Epidermal melanocyte (primary cell): ENCODE measurements at regions not wholly inside any gene's neighbourhood (a gene's known extent, or its start where the extent isn't known, plus 50 kb on each side); places are given as distances from the start of the nearest gene placed in this dataset.

Experiments
- DNase-seq: peaks from one replicate; pipeline ENCODE4 v3.0.0; 2011; ENCODE audit warnings: low spot score; ENCODE audit not compliant: insufficient read length

DNA sequence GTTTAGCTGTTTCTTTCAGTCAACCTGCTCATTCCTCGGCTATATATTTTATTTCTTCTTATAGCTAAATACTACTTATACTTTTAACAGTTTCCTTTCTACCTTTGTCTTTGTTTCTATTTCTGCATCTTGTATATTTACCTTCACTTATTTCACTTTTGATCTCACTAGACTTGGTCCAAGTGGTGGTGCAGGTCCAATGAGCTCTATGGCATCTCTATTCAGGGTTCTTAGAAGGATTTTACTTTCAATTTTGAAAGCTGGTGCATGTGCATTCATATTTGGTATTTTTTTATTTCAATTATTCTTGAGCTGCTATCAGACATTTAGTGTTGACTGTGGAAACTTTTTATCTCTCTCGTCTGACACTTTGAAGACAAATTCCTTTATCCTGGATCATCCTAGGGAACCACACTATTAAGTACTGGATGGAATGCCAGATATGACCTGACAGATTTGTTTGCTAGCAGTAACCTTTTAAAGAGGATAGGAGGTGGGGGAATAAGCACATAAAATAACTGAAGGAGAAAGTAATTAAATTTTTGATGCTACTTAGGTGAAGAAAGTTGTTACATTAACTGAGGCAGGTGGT lies 123.1 kb upstream of the PJA2 start:
- no peak for DNase-seq

DNA sequence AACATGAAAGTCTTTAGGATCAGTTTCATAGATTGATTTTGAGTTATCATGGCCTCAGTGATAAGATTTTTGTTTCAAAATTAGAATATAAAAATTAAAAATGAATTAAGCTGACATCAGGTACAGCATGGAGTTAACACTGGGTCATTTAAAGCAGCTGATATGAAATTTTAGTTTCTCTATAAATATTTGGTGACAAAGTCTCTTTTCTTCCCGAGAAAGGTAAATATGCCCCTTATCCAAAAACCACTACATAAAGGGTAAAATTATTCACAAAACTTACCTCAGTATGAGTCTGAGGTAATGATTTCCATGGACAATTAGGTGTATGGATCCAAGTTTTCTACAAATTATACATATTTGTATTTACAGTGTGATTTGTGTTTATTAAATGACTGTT lies 121.5 kb upstream of the PJA2 start:
- no peak for DNase-seq

DNA sequence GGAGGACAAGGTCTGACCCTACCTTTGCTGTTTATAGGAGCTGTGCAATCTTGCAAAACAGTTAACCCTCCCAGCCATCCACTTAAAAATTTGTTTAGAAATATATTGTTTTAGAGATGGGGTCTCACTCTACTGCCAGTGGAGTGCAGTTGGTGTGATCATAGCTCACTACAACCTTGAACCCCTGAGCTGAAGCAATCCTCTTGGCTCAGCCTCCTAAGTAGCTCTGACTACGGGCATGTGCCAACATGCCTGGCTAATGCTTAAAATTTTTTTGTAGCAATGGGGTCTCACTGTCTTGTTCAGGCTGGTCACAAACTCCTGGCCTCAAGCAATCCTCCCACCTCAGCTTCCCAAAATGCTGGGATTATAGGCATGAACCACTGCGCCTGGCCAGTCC lies 120.2 kb upstream of the PJA2 start:
- DNase-seq: no peak

DNA sequence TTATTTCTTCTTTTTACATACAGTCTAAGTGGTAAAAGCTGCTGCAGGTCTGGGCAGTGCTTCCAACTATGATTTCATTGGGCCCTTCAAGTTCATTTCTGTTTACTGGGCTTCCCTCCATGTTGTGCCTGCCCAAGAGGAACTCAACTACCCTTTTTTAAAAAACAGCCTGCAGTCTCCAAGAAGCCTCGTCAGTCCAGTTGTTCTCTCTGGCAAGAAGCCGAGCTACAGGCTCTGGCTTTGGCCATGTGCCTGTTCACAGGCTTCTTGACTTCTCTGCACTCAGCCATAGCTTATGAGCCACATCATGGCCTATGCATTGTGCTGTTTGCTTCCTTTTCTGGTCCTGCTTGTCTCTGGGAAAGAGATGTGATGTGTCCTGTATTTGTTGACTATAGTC lies 119.7 kb upstream of the PJA2 start:
- DNase-seq: no peak

DNA sequence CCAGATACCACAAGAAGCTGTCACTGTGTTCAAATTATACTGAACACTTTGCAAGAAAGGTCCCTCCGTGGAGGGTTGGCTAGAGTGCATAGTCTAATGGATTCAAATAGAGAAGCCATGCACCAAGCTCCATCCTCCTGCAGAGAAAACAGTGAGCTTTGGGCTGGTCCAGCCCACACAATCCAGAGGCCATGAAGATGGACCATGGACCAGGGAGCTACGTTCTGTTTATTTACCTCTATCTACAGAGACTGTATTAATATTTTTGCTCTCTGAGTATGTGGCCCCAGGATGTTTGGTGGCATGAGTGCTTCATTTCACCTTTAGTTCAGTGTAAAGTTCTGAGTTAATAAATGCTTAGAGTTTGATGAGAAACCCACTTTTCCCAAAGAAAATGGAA lies 114.8 kb upstream of the PJA2 start:
- DNase-seq: no peak

DNA sequence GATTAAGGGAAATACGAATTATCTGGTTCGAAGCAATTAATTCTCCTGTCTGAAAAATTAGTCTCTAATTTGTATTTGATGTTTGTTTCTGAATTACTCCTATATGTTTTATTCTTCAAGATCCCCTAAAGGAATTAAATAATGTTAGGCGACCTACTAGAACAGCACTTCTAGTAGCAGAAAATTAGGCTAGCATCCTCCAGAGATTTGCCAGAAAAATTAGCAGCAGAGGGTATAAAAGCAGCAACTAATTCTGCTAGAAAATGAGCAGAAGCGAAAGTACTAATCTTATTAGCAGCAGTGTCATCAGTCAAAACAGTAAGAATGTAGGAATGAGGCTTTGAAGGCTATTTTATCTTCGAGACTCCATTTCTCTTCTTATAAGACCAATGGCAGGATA lies 114.3 kb upstream of the PJA2 start:
- DNase-seq: no peak

DNA sequence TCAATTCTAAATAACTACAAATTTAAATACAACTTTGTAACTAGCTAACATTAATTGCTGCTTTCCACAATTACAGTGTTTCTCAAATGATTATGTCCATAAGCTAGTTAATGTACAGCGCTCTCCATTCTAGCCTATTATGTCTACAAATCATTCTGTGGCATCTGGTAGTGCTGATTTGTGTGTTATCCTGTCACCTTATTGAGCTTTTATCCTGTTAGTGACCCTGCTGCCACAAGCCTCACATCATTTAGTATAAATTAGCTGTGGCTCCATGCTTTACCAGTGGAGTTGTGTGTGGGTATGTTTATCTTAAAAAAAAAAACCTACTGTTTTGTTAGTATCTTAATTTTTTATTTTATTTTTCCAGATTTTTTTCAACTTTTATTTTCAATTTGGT lies 112.6 kb upstream of the PJA2 start:
- DNase-seq: no peak

DNA sequence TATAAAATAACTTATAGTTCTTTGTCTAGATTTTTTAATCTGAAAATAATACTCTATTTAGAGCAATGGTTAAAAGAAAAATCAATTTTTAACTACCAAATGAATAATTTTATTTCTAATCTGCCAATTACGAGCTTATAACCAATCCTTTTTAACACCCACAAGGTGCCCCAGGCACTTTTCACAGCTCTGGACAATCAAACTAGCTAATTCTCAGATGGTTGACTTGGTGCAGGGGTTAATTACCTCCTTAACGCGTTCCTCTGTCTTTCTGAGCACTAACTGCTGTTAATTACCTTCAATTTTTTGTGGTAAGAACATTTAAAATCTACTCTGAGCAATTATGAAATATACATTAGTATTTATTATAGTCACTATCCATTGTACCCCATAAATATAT lies 109.6 kb upstream of the PJA2 start:
- DNase-seq: no peak

DNA sequence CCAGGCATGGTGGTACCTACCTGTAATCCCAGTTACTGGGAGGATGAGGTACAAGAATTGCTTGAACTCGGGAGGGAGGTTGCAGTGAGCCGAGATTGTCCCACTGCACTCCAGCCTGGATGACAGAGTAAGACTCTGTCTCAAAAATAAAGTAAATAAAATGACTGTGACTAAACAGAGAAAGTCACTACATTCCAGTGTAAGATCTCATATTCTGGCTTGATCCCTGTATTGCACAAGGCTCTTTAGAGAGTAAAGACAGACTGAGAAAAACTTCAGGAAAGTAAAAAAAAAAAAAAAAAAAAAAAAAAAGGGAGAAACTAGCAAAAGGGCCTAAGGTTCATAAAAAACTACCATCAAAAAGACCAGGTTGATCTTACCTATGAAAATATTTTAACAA lies 106.6 kb upstream of the PJA2 start:
- no peak for DNase-seq

DNA sequence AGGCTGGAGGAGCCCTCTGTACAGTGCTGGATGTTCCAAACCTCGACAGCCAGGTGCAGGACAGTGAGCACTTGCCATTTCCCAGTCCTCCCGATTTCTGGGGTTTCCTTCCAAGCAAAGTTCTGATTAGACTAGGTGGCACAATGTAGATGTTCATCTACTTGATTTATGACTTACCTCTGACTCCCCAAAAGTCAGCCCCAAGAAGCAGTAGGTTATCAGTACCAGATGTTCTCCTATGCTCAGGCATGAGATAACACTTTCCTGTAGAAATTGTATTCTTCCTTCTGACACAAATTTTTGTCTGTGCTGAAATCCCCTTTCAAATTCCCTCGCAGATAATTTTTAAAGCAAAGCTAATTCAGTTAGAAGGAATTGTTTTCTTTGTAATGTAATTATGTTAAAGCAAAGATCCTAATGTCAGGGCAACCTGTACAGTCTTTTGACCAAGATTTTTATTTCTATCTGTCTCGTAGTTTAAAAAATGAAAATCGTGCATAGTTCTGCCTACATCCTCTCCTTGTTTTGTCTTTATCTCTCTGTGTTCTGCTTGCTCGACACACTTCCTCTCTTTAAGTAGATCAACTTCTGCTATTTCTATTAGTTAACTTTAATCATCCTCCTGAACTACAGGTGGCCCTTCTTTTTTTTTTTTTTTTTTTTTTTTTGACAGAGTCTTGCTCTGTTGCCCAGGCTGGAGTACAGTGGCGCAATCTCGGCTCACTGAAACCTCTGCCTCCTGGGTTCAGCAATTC lies 102.4 kb upstream of the PJA2 start:
- DNase-seq: no peak

DNA sequence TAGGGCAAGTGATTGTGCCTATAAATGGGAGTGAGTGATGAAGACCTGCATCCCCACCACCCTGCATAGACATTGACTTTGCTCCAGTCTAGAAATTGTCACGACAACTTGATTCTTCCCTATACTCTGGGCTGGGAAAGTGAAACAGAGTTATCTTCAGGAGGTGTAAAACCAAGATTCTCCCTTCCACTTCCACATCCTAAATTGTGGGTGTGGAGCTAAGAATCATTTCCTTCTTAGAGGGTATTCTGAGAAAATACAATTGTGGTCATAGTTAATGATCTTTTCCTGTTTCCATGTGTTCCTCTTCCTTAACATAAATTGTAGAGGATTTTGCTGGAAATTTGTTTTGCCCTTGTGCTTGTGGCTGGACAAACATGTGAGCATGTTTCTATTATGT lies 96.8 kb upstream of the PJA2 start:
- DNase-seq: no peak

DNA sequence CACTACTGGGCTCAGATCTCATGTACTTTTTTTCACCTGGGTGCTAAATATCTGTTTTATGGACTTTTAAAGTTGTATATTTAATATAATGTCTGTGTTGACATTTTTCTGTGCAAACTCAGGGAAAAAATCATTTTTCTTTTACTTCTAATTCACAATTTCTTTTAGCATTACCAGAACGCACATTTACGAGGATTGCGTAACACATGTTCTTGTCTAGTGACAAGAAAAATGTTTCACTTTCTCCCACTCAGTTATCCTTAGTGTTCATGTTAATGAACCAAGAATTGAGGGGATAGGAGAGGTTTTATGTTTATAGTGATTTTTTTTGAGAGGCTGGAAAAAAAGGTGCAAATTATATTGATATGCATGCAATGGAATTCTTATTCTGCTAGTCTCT lies 86.3 kb upstream of the PJA2 start:
- DNase-seq: no peak

DNA sequence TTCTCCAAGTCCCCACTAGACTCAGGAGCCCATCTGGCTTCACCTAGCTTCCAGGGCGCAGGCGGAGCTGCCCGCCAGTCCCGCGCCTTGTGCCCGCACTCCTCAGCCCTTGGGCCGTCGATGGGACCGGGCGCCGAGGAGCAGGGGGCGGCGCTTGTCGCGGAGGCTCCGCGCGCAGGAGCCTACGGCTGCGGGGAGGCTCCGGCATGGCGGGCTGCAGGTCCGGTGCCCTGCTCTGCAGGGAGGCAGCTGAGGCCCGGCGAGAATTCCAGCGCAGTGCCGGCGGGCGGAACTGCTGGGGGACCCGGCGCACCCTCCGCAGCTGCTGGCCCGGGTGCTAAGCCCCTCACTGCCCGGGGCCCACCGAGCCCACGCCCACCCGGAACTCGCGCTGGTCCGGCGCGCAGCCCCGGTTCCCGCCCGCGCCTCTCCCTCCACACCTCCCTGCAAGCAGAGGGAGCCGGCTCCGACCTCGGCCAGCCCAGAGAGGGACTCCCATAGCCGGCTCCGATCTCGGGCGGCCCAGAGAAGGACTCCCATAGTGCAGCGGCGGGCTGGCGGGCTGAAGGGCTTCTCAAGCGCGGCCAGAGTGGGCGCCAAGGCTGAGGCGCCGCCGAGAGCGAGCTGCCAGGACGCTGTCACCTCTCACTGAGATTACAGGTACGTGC lies 78.1 kb upstream of the PJA2 start:
- DNase-seq: no peak

DNA sequence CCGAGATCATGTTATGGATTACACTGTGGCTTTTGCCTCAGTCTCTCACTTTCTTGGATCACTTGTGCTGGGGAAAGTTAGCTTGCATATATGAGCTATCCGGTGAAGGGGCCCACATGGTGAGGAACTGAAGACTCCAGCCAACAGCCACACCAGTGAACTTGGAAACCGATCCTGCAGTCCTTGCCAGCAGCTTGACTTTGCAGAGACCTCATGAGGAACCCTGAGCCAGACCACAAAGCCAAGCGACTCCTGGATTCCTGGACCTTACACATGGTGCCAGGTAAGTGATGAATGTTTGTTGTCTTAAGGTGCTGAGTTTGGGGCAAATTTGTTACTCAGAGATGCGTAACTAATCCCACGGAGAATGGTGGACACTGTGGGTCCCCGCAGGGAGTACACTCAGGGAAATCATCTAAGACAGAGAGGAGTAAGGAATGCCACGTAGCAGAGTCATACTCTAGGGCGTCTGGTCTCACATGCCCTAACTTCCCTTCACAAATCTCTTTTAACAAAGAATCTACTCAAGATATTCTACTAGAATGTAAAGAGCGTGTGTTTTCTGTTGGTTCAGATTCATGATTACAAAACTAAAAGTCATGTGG lies 76.5 kb upstream of the PJA2 start:
- no peak for DNase-seq

DNA sequence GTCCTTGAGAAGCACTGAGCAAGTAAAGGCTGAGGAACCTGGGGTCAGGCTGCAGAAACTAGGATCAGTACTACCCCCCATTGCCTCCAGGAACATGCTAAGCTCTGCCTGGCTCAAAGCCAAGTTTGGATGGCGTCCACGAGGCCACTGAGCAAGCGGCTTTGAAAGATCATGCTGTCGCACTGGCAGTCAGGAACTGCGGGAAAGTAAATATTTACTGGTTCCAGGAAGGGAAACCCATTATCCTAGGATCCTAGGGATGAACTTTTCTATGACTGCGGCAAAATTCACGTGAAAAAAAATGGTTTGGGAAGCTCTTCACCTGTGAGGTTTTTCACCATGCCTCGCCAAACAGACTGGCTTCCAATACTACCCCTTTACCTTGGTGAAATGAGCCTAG lies 75.3 kb upstream of the PJA2 start:
- DNase-seq: no peak

DNA sequence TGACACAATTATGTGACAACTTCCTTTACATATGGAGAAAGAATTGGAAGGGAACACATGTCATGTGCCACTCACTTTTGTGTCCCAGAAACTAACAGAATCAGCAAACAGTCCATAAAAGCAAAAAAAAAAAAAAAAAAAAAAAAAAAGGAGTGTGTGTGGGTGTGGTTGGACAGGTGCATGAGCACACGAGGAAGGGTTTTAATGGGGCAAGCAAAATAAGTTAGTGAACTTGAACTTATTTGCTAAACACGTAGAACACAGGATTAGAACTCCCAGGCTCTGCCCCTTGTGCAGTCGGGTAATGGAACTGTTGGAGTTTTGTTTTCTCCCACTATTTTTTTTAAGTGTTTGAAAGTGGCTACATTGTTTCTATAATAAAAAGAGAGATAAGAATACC lies 74.8 kb upstream of the PJA2 start:
- DNase-seq: no peak

DNA sequence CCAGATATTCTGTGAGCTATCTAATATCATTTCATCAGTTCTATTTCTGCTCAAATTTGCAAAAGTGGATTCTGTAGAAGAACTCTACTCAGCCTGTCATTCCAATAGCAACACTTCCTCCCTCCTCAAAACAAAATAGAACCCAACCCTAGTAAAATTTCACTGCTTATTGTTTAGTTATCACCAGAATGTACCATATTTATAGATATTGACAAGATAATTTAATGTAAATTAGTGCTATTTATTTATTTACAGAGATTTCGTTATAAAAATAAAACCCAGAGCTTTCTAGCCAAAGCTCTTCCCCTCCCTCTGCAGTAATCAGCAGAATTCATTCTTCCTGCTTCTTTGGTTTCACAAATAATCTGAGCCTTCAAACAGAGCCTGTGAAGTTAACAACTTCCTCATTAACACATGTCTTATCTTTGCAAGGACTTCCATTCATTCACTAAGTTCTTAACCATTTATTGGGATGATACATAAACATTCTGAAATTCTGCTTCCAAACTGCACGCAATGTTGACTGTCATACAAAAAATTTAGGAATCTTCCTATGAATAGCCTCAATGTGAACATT lies 73.7 kb upstream of the PJA2 start:
- DNase-seq: no peak

DNA sequence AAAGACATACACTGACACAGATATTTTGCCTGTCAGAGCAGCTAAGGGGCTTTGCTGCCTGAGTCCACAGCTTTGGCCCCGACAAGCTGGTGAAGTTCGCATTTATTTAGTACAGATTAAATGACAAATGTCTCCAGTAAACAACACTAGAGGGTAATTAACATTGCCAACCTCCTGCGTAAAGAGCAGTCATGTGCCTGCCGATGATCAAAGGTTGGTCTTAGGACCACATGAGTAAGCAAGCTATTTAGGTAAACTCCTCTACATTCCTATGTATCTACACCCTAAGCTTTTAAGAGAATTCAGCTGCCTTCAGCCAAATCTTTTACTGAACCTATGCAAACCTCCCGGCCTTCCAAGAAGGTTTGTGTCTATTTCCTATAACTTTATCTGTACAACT lies 73.0 kb upstream of the PJA2 start:
- DNase-seq: no peak

DNA sequence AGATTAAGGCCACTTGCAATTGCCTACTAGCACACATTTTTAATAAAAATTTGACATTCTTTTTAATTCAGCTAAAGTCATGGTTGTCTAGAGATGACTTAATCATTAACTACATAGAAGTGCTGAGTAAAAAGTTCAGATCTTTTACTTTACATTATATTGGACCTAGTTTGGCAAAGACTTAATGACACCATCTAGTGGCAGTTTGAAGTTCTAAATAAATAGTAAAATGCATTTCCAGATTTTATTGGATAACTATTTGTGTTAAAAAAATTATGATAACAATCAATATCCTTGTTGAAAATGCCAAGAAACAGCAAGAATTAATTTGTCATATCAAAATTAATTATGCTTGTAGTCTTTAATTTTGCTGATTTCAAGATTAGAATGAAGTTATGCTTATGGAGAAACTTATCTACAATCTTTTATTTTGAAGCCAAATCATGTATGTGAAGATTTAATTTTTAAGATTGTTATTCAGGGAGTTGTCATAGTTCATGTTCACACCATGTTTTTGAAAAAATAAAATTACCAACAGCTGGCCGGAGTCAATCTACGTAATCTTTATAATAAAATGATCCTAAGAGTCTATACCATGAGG lies 69.6 kb upstream of the PJA2 start:
- DNase-seq: no peak

DNA sequence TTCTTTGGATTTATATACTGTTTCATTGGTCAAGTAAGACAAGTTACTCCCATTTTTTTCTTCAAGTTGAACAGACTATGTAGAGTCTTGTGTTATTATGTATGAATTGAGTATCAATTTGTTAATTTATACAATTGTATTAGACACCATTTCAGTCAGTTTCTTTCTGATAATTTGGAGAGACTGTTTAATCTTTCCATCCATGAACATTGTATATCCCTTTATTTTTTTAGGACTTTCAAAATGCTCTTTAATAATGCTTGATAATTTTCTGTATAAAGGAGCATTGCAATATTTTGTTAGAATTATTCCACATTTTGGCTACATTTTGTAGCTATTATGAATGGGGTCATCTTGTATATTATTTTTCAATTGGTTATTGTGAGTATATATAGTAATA lies 69.1 kb upstream of the PJA2 start:
- no peak for DNase-seq

DNA sequence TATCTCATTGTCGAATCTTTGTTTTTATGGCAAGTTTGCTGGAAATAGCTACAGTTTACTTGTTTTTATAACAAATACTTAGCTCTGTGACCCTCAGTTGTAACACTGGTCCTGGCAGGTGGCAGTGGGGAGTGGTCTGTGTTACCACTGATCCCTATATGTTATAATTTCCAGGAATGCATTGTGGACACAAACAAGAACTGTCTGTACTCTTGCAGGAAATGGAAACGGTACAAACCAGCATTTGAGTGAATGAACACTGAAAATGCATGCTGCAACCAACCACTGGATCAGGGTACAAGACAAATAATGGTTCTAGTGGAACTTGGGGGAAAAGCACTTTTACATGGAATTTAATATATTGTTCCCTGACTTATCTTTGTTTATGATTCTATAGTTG lies 66.5 kb upstream of the PJA2 start:
- no peak for DNase-seq
